Prostate gland (tissue), 2 donors: ENCODE measurements at regions not wholly inside any gene's neighbourhood (a gene's known extent, or its start where the extent isn't known, plus 50 kb on each side); places are given as distances from the start of the nearest gene placed in this dataset.

Source experiments
- DNase-seq: peaks from one replicate; pipeline ENCODE4 v3.0.0-alpha.2; 2019; ENCODE audit warnings: low spot score
- H3K27ac ChIP-seq, 2 donors: fragments of 200-600 bp; sonication (generic); 2 replicates each; pipeline ENCODE4 v1.5.1; 2017 to 2019
- H3K27me3 ChIP-seq: fragments of 200-600 bp; sonication (generic); replicated peaks from 2 replicates; pipeline ENCODE4 v1.5.1; 2019; ENCODE audit not compliant: insufficient read depth
- H3K36me3 ChIP-seq, 2 donors: fragments of 200-600 bp; sonication (generic); 1 replicate in 1 of 2; 2 replicates in 1 of 2; pipeline versions ENCODE4 v1.5.1 to v1.8.1; 2017 to 2019
- H3K4me1 ChIP-seq: fragments of 200-600 bp; sonication (generic); replicated peaks from 2 replicates; pipeline ENCODE4 v1.5.1; 2019
- H3K4me3 ChIP-seq, 2 donors: fragments of 200-600 bp; sonication (generic); 2 replicates each; pipeline ENCODE4 v1.5.1; 2017 to 2019
- H3K9me3 ChIP-seq: fragments of 200-600 bp; sonication (generic); 2 replicates; pipeline ENCODE4 v1.5.1; 2017
- CTCF ChIP-seq, 4 experiments: fragments of 200-600 bp in 2 of 4; fragments of 450-650 bp in 2 of 4; sonication (generic) in 2 of 4; IDR thresholded peaks; 1 replicate in 3 of 4; 2 replicates in 1 of 4; pipeline ENCODE4 v1.5.1; 2016 to 2019; ENCODE audit warnings: antibody characterized with exemption in 4 of 4, mild to moderate bottlenecking in 2 of 4, moderate library complexity in 2 of 4
- POLR2A ChIP-seq: fragments of 450-650 bp; IDR thresholded peaks from one replicate; pipeline ENCODE4 v1.6.1; 2016; ENCODE audit warnings: antibody characterized with exemption, mild to moderate bottlenecking
- POLR2AphosphoS5 ChIP-seq: sonication (generic); formaldehyde crosslinking; IDR thresholded peaks from one replicate; pipeline ENCODE4 v1.6.1; 2017; ENCODE audit warnings: antibody characterized with exemption
- WGBS: methylation state at CpG from one replicate; pipeline ENCODE4 v1.1.5; 2018; 5-methylcytosine and 5-hydroxymethylcytosine counted together
- intact Hi-C: fragments of 100-400 bp; cut with DNase I; formaldehyde crosslinking; loops from one replicate; pipeline ENCODE4 v1.14.2; 2022

DNA sequence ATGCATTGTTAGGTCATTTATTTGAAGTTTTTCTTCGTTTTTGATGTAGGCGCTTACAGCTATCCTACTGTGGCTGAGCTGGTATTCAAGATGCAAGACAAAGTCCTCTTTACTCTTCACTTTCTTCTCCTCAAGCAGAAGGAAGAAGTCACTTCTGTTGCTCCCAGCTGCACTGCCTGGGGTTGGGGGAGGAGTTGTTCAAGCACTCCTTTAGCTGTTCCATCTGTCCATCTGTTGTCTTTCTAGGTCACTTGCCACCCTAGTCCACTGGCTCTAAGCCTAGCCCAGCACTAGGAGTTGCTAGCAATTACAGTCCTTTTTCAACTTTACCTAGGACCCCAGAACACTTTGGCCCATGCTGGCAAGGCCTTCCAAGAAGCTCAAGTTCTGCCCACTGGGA is 200.6 kb upstream of the RBMS1 start:
- H3K9me3 ChIP-seq: no peaks in the 10 kb centered on the region
- no peaks in the 10 kb centered on the region for H3K27me3 ChIP-seq
- no peak overlapping the region for H3K4me3 ChIP-seq
- 82% methylated on average over 2 of the region's 2 CpGs for WGBS
- intact Hi-C loops: no loop called here
- DNase-seq: no peak
- H3K36me3 ChIP-seq: no peaks in the 10 kb centered on the region
- no peaks in the 10 kb centered on the region for H3K4me1 ChIP-seq
- TF ChIP-seq POLR2A: no peak
- TF ChIP-seq POLR2AphosphoS5: no peak
- TF ChIP-seq CTCF (IDR thresholded peaks at IDR 0.05): no peak
- H3K27ac ChIP-seq: no peak overlapping the region

DNA sequence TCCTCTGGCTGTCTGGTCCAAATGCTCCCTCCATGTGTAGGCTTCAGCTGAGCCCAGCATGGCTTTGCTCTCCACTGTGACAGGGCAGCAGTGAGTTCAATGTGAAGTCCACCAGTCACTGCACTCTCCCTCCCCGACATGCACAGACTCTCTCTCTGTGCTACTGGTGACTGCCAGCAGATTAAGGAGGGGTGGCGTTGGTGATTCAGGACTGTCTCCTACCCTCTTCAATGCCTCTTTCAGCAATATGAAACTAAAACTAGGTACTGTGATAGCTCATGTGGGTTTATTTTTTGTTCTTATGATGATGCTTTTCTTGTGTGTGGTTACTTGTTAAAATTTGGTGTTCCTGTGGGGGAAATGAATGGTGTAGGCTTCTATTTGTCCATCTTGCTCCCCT is 201.0 kb upstream of the RBMS1 start:
- no peak overlapping the region for H3K27ac ChIP-seq
- no peaks in the 10 kb centered on the region for H3K36me3 ChIP-seq
- H3K9me3 ChIP-seq: no peaks in the 10 kb centered on the region
- WGBS: 75% methylated on average over 1 of the region's 2 CpGs
- no peak overlapping the region for H3K4me3 ChIP-seq
- H3K4me1 ChIP-seq: no peaks in the 10 kb centered on the region
- DNase-seq: no peak
- intact Hi-C loops: no loop called here
- H3K27me3 ChIP-seq: no peaks in the 10 kb centered on the region
- TF ChIP-seq CTCF (IDR thresholded peaks at IDR 0.05) (no peak), POLR2A (no peak), POLR2AphosphoS5 (no peak)

GRCh38 chr2:160695402-160696086 is 201.9 kb upstream of the RBMS1 start:
- DNase-seq: peak; percentile 75
- Histone ChIP-seq H3K36me3 (no peaks in the 10 kb centered on the region), H3K9me3 (no peaks in the 10 kb centered on the region), H3K4me1 (no peaks in the 10 kb centered on the region), H3K27me3 (no peaks in the 10 kb centered on the region), H3K27ac (no peak overlapping the region), H3K4me3 (no peak overlapping the region)
- TF ChIP-seq POLR2AphosphoS5 (peak; percentile 77), POLR2A (no peak), CTCF (IDR thresholded peaks at IDR 0.05) (no peak)
- 43% methylated on average over 3 of the region's 3 CpGs for WGBS
- intact Hi-C loops: no loop called here

DNA sequence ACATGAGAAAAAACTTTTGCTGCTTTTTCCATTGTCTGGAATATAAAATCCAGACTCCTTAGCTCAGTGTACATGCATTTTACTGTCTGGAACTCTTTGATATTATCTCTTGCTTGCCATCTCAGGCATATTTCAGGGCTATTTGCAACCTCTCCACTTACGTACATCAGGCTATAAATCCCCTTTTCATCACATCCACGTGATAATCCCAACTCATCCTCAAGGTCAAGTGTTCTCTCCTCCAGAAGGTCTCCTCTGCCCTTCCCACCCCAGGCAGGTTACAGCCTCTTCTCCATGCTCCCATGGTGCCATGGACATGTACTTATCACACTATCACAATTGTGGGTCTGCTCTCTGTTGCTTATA is 202.5 kb upstream of the RBMS1 start:
- Histone ChIP-seq H3K4me3 (no peak overlapping the region), H3K27ac (no peak overlapping the region), H3K27me3 (no peaks in the 10 kb centered on the region), H3K4me1 (no peaks in the 10 kb centered on the region), H3K9me3 (no peaks in the 10 kb centered on the region), H3K36me3 (no peaks in the 10 kb centered on the region)
- 4% methylated on average over 2 of the region's 2 CpGs for WGBS
- DNase-seq: no peak
- intact Hi-C loops: no loop called here
- TF ChIP-seq CTCF (IDR thresholded peaks at IDR 0.05): no peak
- TF ChIP-seq POLR2AphosphoS5: no peak
- TF ChIP-seq POLR2A: no peak

- 94% methylated on average over 6 of the region's 6 CpGs for WGBS
- intact Hi-C loops: no loop called here
- Histone ChIP-seq H3K4me1 (no peaks in the 10 kb centered on the region), H3K9me3 (no peaks in the 10 kb centered on the region), H3K27me3 (no peaks in the 10 kb centered on the region), H3K4me3 (no peak overlapping the region), H3K36me3 (no peaks in the 10 kb centered on the region), H3K27ac (no peak overlapping the region)
- TF ChIP-seq CTCF (IDR thresholded peaks at IDR 0.05) (no peak), POLR2AphosphoS5 (no peak), POLR2A (no peak)
- no peak for DNase-seq
These were observed 204.2 kb upstream of the RBMS1 start for GRCh38 chr2:160697817-160698216.
